Astrocyte of the spinal cord (primary cell): ENCODE measurements at regions not wholly inside any gene's neighbourhood (a gene's known extent, or its start where the extent isn't known, plus 50 kb on each side); places are given as distances from the start of the nearest gene placed in this dataset.

Experiments used
- DNase-seq: peaks from one replicate; pipeline ENCODE4 v3.0.0; 2011; ENCODE audit warnings: low read depth, low spot score
- H3K4me3 ChIP-seq: 2 replicates; pipeline ENCODE4 v1.5.1; 2011; ENCODE audit warnings: low read depth, mild to moderate bottlenecking, low read length, moderate library complexity
- in situ Hi-C: cut with HindIII; loops from 2 replicates; pipeline ENCODE4 v1.10.0; 2017; ENCODE audit warnings: low sequenced_read_pairs
- TF ChIP-seq, protein P1 (sequence below): IDR thresholded peaks from 2 replicates; pipeline ENCODE4 v1.5.1; 2012; ENCODE audit warnings: low read depth, mild to moderate bottlenecking, low read length, inconsistent platforms

DNA sequence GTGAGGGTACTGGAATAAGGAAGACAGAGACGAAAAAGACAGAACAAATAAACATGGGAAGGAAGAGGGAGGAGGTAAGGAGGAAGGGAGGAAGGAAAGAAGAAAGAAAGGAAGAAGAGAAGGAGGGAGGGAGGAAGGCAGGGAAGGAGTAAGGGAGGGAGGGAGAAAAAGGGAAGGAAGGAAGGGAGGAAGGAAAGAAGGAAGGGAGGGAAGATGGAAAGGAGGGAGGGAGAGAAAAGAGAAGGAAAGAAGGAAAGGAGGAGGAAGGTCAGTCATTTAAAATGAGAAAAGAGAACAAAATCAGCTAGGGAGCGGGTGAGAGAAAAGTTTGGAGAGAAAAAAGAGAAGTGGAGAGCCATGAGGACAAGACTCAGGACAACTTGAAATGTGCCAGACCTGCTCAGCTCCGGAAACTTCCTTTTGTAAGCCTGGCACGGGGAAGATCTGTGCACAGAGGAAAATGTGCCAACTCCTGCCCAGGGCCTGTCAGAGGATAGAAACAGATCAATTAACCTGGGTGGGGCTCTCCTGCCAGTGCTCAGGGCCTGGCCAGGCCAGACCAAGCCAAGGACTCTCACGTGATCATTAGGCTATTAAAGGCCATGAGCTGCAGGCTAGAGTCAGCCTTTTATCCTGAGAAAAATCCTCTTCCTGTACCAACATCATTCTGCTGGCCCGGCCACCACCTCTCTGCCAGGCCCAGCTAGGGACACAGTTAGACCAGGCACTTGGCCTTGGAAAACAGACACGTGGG is 50.1 kb upstream of the BCL6 start:
- no peak overlapping the region for H3K4me3 ChIP-seq
- TF ChIP-seq, protein P1, sequence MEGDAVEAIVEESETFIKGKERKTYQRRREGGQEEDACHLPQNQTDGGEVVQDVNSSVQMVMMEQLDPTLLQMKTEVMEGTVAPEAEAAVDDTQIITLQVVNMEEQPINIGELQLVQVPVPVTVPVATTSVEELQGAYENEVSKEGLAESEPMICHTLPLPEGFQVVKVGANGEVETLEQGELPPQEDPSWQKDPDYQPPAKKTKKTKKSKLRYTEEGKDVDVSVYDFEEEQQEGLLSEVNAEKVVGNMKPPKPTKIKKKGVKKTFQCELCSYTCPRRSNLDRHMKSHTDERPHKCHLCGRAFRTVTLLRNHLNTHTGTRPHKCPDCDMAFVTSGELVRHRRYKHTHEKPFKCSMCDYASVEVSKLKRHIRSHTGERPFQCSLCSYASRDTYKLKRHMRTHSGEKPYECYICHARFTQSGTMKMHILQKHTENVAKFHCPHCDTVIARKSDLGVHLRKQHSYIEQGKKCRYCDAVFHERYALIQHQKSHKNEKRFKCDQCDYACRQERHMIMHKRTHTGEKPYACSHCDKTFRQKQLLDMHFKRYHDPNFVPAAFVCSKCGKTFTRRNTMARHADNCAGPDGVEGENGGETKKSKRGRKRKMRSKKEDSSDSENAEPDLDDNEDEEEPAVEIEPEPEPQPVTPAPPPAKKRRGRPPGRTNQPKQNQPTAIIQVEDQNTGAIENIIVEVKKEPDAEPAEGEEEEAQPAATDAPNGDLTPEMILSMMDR: no peak
- in situ Hi-C loops: no loop called here
- DNase-seq: no peak

DNA sequence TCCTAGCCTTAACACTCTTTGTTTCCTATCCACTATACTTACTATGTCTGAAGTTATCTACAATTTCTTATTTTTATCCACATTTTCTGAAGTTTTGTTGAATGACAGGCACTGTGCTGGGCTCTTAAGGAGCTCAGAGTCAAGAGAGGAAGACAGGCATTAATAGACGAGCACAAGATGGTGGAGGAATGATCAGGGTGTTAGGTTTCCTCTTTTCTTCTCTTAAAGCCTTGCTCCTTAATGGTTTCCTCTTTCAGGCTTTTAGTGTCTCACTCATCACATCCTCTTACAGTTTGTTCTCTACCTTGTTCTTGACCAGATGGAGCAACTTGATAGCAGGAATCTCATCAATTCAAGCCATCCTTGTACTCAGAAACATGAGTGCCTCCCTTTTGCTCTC is 52.9 kb upstream of the BCL6 start:
- TF ChIP-seq, protein P1: no peak
- H3K4me3 ChIP-seq: no peak overlapping the region
- DNase-seq: no peak
- in situ Hi-C loops: no loop called here

DNA sequence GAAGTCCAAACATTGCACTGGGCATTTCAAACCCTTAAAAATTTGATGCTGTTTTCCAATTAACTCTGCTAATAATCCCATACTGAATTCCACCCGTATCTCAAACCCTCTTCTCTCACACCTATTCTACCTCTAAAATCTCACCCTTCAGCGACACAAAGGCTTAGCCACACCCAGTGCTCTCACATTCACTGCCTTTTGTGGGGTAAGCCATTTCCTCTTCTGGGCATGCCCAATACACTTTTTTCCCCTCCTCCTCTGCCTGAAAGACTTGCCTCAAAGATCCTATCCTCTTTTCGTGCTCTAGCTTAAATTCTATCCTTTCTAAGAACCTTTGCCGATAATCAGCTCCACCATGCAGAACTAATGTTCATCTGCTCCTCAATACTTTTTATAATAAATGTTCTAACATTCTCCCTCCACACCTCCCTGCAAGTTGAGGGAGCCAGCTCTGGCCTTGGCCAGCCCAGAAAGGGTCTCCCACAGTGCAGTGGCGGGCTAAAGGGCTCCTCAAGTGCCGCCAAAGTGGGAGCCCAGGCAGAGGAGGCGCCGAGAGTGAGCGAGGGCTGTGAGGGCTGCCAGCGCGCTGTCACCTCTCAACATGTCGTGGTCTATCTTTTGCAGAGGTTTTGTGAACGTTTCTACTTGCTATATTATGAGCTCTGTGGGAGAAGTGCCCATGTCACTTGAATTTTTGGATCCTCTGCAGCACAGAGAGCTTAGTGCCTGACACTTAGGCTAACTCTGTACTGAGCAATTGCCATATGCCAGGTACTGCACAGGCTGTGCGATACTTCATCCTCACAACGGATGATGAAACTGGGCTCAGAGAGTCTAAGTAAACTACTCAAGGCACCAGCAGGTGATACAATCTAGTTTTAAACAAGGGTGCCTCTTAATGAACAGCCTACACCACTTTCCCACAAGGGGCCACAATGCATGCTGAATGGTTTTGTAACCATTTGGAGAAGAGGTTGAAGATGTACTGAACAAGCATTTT is 53.6 kb upstream of the BCL6 start:
- no peak for DNase-seq
- in situ Hi-C loops: no loop called here
- TF ChIP-seq, protein P1: no peak
- no peak overlapping the region for H3K4me3 ChIP-seq

DNA sequence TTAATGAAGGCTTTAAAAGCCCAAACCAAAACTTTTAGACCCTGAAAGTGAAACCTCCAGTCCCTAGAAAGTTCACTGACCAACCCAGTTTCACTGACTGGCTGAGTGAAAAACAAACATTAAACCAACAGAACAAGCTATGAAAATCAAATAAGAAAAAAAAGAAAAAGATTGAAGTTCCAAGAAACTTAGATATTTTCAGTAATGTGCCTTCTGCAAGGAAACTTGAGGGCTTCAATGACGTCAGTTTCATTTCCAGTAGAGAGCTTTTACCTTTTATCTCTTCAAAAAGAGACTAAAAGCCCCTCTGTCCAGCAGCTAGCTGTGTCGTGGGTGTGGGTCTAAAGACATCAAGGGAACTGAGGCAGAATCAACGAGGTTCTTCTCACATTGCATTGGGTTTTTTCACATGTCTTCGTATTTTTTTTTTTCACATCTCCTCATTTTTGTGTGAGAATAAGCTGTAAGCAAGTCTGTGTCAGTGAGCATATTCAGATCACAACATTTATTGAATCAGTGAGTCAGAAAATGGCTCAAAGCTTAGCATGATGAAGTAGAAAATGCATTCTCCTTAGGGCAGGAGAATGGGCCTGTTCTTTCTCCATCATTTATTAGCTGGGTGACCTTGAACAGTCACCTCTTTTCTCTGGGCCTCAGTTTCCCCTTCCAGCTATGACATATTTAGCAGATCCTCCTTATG is 54.8 kb upstream of the BCL6 start:
- in situ Hi-C loops: no loop called here
- TF ChIP-seq, protein P1: no peak
- no peak overlapping the region for H3K4me3 ChIP-seq
- no peak for DNase-seq

DNA sequence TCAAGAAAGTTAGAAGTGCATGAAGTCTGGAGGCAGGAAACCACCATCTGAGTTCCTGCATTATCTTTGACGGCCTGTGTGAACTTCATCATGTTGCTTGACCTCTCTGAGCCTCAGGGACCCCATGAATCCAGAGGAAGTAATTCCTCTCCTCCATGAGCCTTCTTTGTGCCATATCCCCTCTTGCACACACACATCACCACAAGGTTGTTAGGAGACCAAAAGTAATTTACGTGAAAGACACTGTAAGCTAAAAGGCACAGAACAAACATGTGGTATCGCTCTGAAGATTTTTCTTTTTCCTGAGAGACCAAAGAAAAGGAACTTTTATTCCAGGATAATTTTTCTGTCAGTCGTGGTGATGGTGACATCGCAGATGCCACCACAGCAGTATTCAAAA is 55.9 kb upstream of the BCL6 start:
- in situ Hi-C loops: no loop called here
- TF ChIP-seq, protein P1: no peak
- no peak overlapping the region for H3K4me3 ChIP-seq
- DNase-seq: no peak

DNA sequence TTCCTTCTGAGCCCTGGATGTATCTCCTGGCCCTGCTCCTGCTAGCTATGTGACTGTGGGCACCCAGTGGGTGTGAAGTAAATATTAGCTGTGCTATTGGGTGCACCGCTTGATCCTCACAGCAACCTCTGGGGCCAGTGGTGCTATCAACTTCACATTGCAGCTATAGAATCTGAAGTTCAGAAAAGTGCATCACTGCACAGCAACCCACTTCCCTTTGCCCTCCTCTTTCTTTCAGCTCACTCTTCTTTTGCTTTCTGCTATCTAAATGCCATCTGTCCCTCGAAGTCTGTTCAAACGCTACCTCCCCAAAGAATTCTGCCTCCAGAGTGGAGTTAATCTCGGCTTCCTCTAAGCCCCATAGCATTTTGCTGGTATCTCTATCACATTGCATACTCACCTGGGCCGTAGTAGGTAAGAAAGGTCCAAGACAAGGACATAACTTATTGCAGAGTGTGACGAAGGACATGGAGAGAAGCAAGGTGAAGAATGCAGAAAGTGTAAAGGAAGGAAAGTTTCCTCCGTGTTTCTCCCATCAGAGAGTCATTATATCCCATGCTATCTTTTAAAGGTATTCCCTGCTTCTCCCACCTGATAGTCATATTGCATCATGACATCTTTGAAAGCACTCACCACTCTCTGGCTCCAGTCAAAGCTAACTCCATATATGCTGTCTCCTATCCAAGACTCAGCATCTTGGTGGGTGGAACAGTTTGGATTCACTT is 57.1 kb upstream of the BCL6 start:
- H3K4me3 ChIP-seq: no peak overlapping the region
- TF ChIP-seq, protein P1: no peak
- in situ Hi-C loops: no loop called here
- DNase-seq: no peak
